Fibroblast of villous mesenchyme (primary cell): ENCODE measurements at regions not wholly inside any gene's neighbourhood (a gene's known extent, or its start where the extent isn't known, plus 50 kb on each side); places are given as distances from the start of the nearest gene placed in this dataset.

ENCODE experiments used
- DNase-seq: peaks from one replicate; pipeline ENCODE4 v3.0.0-alpha.2; 2010; ENCODE audit warnings: low read depth
- H3K4me3 ChIP-seq: 2 replicates; pipeline ENCODE4 v1.5.1; 2011; ENCODE audit warnings: low read depth, mild to moderate bottlenecking, low read length
- CTCF ChIP-seq: IDR thresholded peaks from 2 replicates; pipeline ENCODE4 v1.5.1; 2012; ENCODE audit warnings: low read depth, mild to moderate bottlenecking, low read length; ENCODE audit not compliant: insufficient read depth

GRCh38 chr21:24870633-24871032 lies 736.6 kb downstream of the MRPL39 start:
- DNase-seq: no peak
- H3K4me3 ChIP-seq: no peak overlapping the region
- TF ChIP-seq CTCF: no peak

DNA sequence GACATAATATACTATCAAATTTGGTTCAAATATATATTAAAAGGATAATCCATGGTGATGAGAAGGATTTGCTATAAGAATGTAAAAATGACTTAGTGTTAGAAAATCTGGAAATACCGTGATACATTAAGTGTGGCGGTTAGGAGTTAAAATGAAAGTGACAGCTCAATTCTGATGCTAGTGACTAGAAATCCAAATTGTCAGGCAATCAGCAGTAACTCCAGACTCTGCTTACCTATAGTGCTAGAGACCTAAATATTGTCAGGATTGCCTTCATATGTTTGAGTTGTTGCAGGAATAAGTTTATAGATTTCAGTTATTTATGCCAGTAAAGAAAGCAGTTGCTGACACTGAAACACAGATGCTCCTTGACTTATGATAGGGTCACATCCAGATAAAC lies 737.4 kb downstream of the MRPL39 start:
- no peak overlapping the region for H3K4me3 ChIP-seq
- TF ChIP-seq CTCF: no peak
- DNase-seq: no peak

GRCh38 chr21:24868117-24868516 lies 739.2 kb downstream of the MRPL39 start:
- no peak for TF ChIP-seq CTCF
- H3K4me3 ChIP-seq: no peak overlapping the region
- no peak for DNase-seq

DNA sequence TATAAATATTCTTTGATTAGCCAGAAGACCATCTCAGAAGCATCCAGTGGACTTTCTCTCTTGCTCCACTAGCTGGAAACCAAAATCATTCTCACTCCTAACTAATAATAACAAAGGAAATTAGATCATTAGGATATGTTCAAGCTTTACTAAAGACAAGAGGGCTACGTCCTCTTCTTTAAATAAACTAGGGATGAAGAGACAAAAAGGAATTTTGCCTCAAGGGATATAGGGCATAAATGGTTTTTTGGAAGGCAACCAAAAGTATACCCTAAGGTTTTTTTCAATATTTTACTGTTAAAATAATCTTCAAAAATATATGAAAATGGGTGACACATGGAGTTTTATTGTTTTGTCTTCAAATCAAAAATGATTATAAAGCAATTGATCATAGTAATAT lies 745.8 kb downstream of the MRPL39 start:
- no peak overlapping the region for H3K4me3 ChIP-seq
- DNase-seq: no peak
- TF ChIP-seq CTCF: no peak

- no peak overlapping the region for H3K4me3 ChIP-seq
- TF ChIP-seq CTCF: no peak
- DNase-seq: no peak
These were observed 751.0 kb downstream of the MRPL39 start for GRCh38 chr21:24856326-24856725.

- DNase-seq: no peak
- TF ChIP-seq CTCF: no peak
- no peak overlapping the region for H3K4me3 ChIP-seq
These were observed 754.6 kb downstream of the MRPL39 start for GRCh38 chr21:24852610-24853195.

GRCh38 chr21:24850121-24850520 lies 757.2 kb downstream of the MRPL39 start:
- no peak for TF ChIP-seq CTCF
- DNase-seq: no peak
- no peak overlapping the region for H3K4me3 ChIP-seq
